GM12878 (cell line): ENCODE measurements at regions not wholly inside any gene's neighbourhood (a gene's known extent, or its start where the extent isn't known, plus 50 kb on each side); places are given as distances from the start of the nearest gene placed in this dataset.

Experiments used
- ATAC-seq: fragments of 200-7000 bp; cut with Tn5 transposase; 3 replicates; pipeline ENCODE4 v1.9.1; 2020; ENCODE audit warnings: mild to moderate bottlenecking, moderate library complexity
- BruUV-seq: library from RNA; stranded (reverse); fragments of 400-500 nt; replicated peaks from 2 replicates; lab custom pipeline; 2021; lab: Mats Ljungman, UMichigan
- CTCF ChIA-PET: fragments of 300-600 bp; sonication (Branson Sonifier 250); formaldehyde crosslinking; extraction: SDS; loops from one replicate; lab custom pipeline; 2021; ENCODE audit warnings: inconsistent platforms; lab: Yijun Ruan, JAX
- POLR2A ChIA-PET: fragments of 350-600 bp; formaldehyde crosslinking; extraction: SDS; loops from one replicate; lab custom pipeline; 2021; ENCODE audit warnings: inconsistent platforms; lab: Charles Lee
- RAD21 ChIA-PET: fragments of 300-600 bp; sonication (Branson Sonifier 250); formaldehyde crosslinking; loops from one replicate; lab custom pipeline; 2023; ENCODE audit warnings: antibody characterized with exemption; ENCODE audit not compliant: unreplicated experiment; lab: Charles Lee
- SMC1A ChIA-PET: fragments of 300-600 bp; sonication (Branson Sonifier 250); formaldehyde crosslinking; loops from one replicate; lab custom pipeline; 2023; ENCODE audit not compliant: unreplicated experiment, uncharacterized antibody; lab: Charles Lee
- DNase-seq: peaks from one replicate; pipeline ENCODE4 v3.0.0-alpha.2; 2011; ENCODE audit warnings: low read depth, low spot score
- FAIRE-seq: peaks from 3 replicates; lab custom pipeline; 2011; peaks lifted over from hg19 to GRCh38; lab: Jason Lieb, UNC
- H2AFZ ChIP-seq: 2 replicates; pipeline ENCODE4 v1.6.0; 2011; ENCODE audit warnings: low read depth, low read length, control low read depth; ENCODE audit not compliant: control insufficient read depth
- H3K27ac ChIP-seq: 2 replicates; pipeline ENCODE4 v1.5.1; 2011; ENCODE audit warnings: control low read depth; ENCODE audit not compliant: control insufficient read depth, insufficient read depth
- H3K27me3 ChIP-seq, 2 experiments: replicated peaks in 1 of 2; 2 replicates each; pipeline versions ENCODE4 v1.6.0 to v1.6.1; 2011; ENCODE audit warnings: low read length in 1 of 2; ENCODE audit not compliant: control insufficient read depth in 2 of 2, insufficient read depth in 2 of 2
- H3K36me3 ChIP-seq, 2 experiments: 2 replicates each; pipeline ENCODE4 v1.5.1; 2011; ENCODE audit warnings: low read length in 1 of 2; ENCODE audit not compliant: control insufficient read depth in 2 of 2, insufficient read depth in 2 of 2
- H3K4me1 ChIP-seq: 2 replicates; pipeline ENCODE4 v1.6.1; 2011; ENCODE audit warnings: mild to moderate bottlenecking, low read length, moderate library complexity, mixed read lengths; ENCODE audit not compliant: control insufficient read depth, insufficient read depth
- H3K4me2 ChIP-seq: 2 replicates; pipeline ENCODE4 v1.6.0; 2011; ENCODE audit warnings: control low read depth; ENCODE audit not compliant: control insufficient read depth, insufficient read depth
- H3K4me3 ChIP-seq: fragments of 200-600 bp; sonication (generic); 2 replicates; pipeline ENCODE4 v1.5.1; 2016
- H3K79me2 ChIP-seq: 2 replicates; pipeline ENCODE4 v1.6.0; 2011; ENCODE audit warnings: low read length; ENCODE audit not compliant: control insufficient read depth, insufficient read depth
- H3K9ac ChIP-seq: 2 replicates; pipeline ENCODE4 v1.8.0; 2011; ENCODE audit warnings: low read length, control low read depth, mixed read lengths; ENCODE audit not compliant: control insufficient read depth, insufficient read depth
- H3K9me3 ChIP-seq: replicated peaks from 3 replicates; pipeline ENCODE4 v1.5.1; 2011; ENCODE audit warnings: mild to moderate bottlenecking, low read length; ENCODE audit not compliant: control insufficient read depth, insufficient read depth
- H4K20me1 ChIP-seq: 2 replicates; pipeline ENCODE4 v1.6.0; 2011; ENCODE audit not compliant: control insufficient read depth, insufficient read depth
- ASH2L ChIP-seq: fragments of 300-600, 200-600 bp; sonication (generic); IDR thresholded peaks from 2 replicates; pipeline ENCODE4 v1.6.1; 2017; ENCODE audit warnings: low read depth, mild to moderate bottlenecking, borderline replicate concordance
- HDAC2 ChIP-seq: fragments of 200-600 bp; sonication (generic); IDR thresholded peaks from 2 replicates; pipeline ENCODE4 v1.6.1; 2017
- HDAC6 ChIP-seq: fragments of 200-600 bp; sonication (generic); IDR thresholded peaks from one replicate; pipeline ENCODE4 v1.8.0; 2017; ENCODE audit warnings: antibody characterized with exemption; ENCODE audit not compliant: unreplicated experiment
- IKZF1 ChIP-seq: fragments of 450-650 bp; conservative IDR thresholded peaks from 2 replicates; pipeline ENCODE4 v1.6.1; 2017; ENCODE audit warnings: antibody characterized with exemption, mild to moderate bottlenecking
- NFYB ChIP-seq: IDR thresholded peaks from 2 replicates; pipeline ENCODE4 v1.6.1; 2011; ENCODE audit warnings: low read depth, mild to moderate bottlenecking, low read length, improper control_type of control experiment, moderate library complexity; ENCODE audit not compliant: insufficient read depth
- PAX5 ChIP-seq: IDR thresholded peaks from 2 replicates; pipeline ENCODE4 v1.6.1; 2011; ENCODE audit warnings: low read depth, low read length, borderline replicate concordance
- SUPT20H ChIP-seq: IDR thresholded peaks from 2 replicates; pipeline ENCODE4 v1.6.1; 2011; ENCODE audit warnings: low read depth, mild to moderate bottlenecking, low read length, moderate library complexity, borderline replicate concordance; ENCODE audit not compliant: control insufficient read depth
- TARDBP ChIP-seq: IDR thresholded peaks from 2 replicates; pipeline ENCODE4 v1.6.1; 2016; ENCODE audit warnings: borderline replicate concordance
- ZBTB40 ChIP-seq: fragments of 450-650 bp; IDR thresholded peaks from 2 replicates; pipeline ENCODE4 v1.6.1; 2016; ENCODE audit warnings: mild to moderate bottlenecking, moderate library complexity, borderline replicate concordance
- WGBS: methylation state at CpG from one replicate; pipeline ENCODE4 v1.1.6; 2016; ENCODE audit warnings: low lambda C conversion rate; ENCODE audit not compliant: insufficient replicate concordance, insufficient coverage; ENCODE audit errors: missing lambda C conversion rate; 5-methylcytosine and 5-hydroxymethylcytosine counted together
- in situ Hi-C: fragments of 300-500 bp; cut with MboI; formaldehyde crosslinking; loops from 9 replicates; pipeline ENCODE4 v1.14.3; 2018; ENCODE audit warnings: mixed read lengths
- intact Hi-C: fragments of 100-400 bp; cut with micrococcal nuclease; formaldehyde crosslinking; loops from one replicate; pipeline ENCODE4 v1.14.2; 2022; ENCODE audit not compliant: unreplicated experiment
- TF ChIP-seq, protein P1 (sequence below): fragments of 150-350 bp; IDR thresholded peaks from 2 replicates; pipeline ENCODE4 v1.6.1; 2014; ENCODE audit warnings: mild to moderate bottlenecking, low read depth, low read length
- TF ChIP-seq, protein P2 (sequence below): fragments of 450-650 bp; IDR thresholded peaks from 2 replicates; pipeline ENCODE4 v1.6.1; 2014; ENCODE audit warnings: mild to moderate bottlenecking

GRCh38 chr6:133017581-133017980 is 203.2 kb downstream of the RPS12 start (continued):
- TF ChIP-seq, protein P1, sequence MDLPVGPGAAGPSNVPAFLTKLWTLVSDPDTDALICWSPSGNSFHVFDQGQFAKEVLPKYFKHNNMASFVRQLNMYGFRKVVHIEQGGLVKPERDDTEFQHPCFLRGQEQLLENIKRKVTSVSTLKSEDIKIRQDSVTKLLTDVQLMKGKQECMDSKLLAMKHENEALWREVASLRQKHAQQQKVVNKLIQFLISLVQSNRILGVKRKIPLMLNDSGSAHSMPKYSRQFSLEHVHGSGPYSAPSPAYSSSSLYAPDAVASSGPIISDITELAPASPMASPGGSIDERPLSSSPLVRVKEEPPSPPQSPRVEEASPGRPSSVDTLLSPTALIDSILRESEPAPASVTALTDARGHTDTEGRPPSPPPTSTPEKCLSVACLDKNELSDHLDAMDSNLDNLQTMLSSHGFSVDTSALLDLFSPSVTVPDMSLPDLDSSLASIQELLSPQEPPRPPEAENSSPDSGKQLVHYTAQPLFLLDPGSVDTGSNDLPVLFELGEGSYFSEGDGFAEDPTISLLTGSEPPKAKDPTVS = no peak
- TF ChIP-seq SUPT20H = no peak
- TF ChIP-seq HDAC6 = no peak
- TF ChIP-seq HDAC2 = no peak

- Histone ChIP-seq H3K4me1 (no peaks in the 10 kb centered on the region), H3K27ac (no peak overlapping the region), H3K36me3 (no peaks in the 10 kb centered on the region), H3K27me3 (no peaks in the 10 kb centered on the region), H3K79me2 (no peaks in the 10 kb centered on the region), H2AFZ (no peak overlapping the region), H3K9ac (no peak overlapping the region), H3K9me3 (no peaks in the 10 kb centered on the region), H3K4me3 (no peak overlapping the region), H3K4me2 (no peak overlapping the region), H4K20me1 (no peaks in the 10 kb centered on the region)
- ChIA-PET RAD21 (no interaction called here), POLR2A (no interaction called here), SMC1A (no interaction called here), CTCF (no interaction called here)
- ATAC-seq (no peak), DNase-seq (no peak), FAIRE-seq (no peak)
- intact Hi-C loops = no loop called here
- BruUV-seq = no TSS peak
- 91% methylated on average over 2 of the region's 2 CpGs for WGBS
- in situ Hi-C loops = no loop called here
- no peak for TF ChIP-seq ASH2L
- no peak for TF ChIP-seq NFYB
- TF ChIP-seq ZBTB40 = no peak
- TF ChIP-seq, protein P1 = no peak
- TF ChIP-seq TARDBP = no peak
- TF ChIP-seq IKZF1 = no peak
- TF ChIP-seq, protein P2, sequence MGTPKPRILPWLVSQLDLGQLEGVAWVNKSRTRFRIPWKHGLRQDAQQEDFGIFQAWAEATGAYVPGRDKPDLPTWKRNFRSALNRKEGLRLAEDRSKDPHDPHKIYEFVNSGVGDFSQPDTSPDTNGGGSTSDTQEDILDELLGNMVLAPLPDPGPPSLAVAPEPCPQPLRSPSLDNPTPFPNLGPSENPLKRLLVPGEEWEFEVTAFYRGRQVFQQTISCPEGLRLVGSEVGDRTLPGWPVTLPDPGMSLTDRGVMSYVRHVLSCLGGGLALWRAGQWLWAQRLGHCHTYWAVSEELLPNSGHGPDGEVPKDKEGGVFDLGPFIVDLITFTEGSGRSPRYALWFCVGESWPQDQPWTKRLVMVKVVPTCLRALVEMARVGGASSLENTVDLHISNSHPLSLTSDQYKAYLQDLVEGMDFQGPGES = no peak
- no peak for TF ChIP-seq PAX5
Observed at GRCh38 chr6:133026705-133027104, 212.3 kb downstream of the RPS12 start.
